ENCODE measurements at regions not wholly inside any gene's neighbourhood (a gene's known extent, or its start where the extent isn't known, plus 50 kb on each side); places are given as distances from the start of the nearest gene placed in this dataset.
"Not testable (repeated sequence)": the region's sequence is repeated elsewhere in the genome, so short reads cannot be mapped to it uniquely, and the experiment has no call there.

GRCh38 chrX:140086691-140087090 is 121.4 kb upstream of the CXorf66 start:
- DNase-seq (ENCODE audit: low read depth, low spot score) (no peak), FAIRE-seq (no peak)
- no peak overlapping the region for H3K4me3 ChIP-seq (replicated peaks in 1 of 3; ENCODE audit: insufficient read depth in 1 of 3, low read depth in 1 of 3, low read length in 3 of 3)
- no peak overlapping the region for H2AFZ ChIP-seq (ENCODE audit: low read depth, low read length)
- H4K20me1 ChIP-seq (replicated peaks; ENCODE audit: control insufficient read depth, extremely low read depth, insufficient read depth, low read length) = no peaks in the 10 kb centered on the region
- no TSS peak for BruUV-seq (replicated peaks)
- ChIA-PET CTCF (no interaction called here), POLR2A (no interaction called here)
- no peak overlapping the region for H3K4me2 ChIP-seq (ENCODE audit: insufficient read depth, low read length)
- H3K4me1 ChIP-seq (ENCODE audit: control insufficient read depth, extremely low read depth, insufficient read depth, low read length) = no peaks in the 10 kb centered on the region
- no peaks in the 10 kb centered on the region for H3K79me2 ChIP-seq (ENCODE audit: control insufficient read depth, insufficient read depth, low read length)
- no peaks in the 10 kb centered on the region for H3K9me3 ChIP-seq (replicated peaks; ENCODE audit: control insufficient read depth, insufficient read depth, low read length)
- dilution Hi-C loops (cut with MboI; ENCODE audit: extremely low pct_ligation_motif_present, low sequenced_read_pairs) (no loop called here), intact Hi-C loops (cut with micrococcal nuclease) (no loop called here)
- TF ChIP-seq GATA2 (IDR thresholded peaks at IDR 0.05; ENCODE audit: insufficient read depth, insufficient read length, low read depth, low read length) = no peak
- no peak for TF ChIP-seq POLR2A (IDR thresholded peaks at IDR 0.05; ENCODE audit: low read depth, low read length)
- no peak for TF ChIP-seq FOS (IDR thresholded peaks at IDR 0.05; ENCODE audit: borderline replicate concordance, insufficient read depth, low read length)
- no peak for TF ChIP-seq MAX (IDR thresholded peaks at IDR 0.05; ENCODE audit: insufficient read depth, insufficient read length)
- peaks cover 0 to 3% of the 10 kb centered on the region in 2 experiments for H3K27me3 ChIP-seq (ENCODE audit: control insufficient read depth in 2 of 2, insufficient read depth in 2 of 2, low read length in 2 of 2)
- no peaks in the 10 kb centered on the region for H3K36me3 ChIP-seq (ENCODE audit: control insufficient read depth in 2 of 2, extremely low read depth in 1 of 2, insufficient read depth in 2 of 2, low read length in 2 of 2)
- H3K27ac ChIP-seq (ENCODE audit: insufficient read depth, low read depth, low read length) = no peak overlapping the region
- H3K9me1 ChIP-seq (replicated peaks; ENCODE audit: control insufficient read depth, extremely low read depth, insufficient read depth, low read length) = no peaks in the 10 kb centered on the region
- no peak overlapping the region for H3K9ac ChIP-seq (replicated peaks; ENCODE audit: extremely low read depth, insufficient read depth, low read length)

- BruUV-seq (replicated peaks); POLR2A ChIA-PET: not testable (repeated sequence)
These were observed 109.5 kb upstream of the CXorf66 start for GRCh38 chrX:140074851-140075250.

More at GRCh38 chrX:140074851-140075250, 109.5 kb upstream of the CXorf66 start:
- CTCF ChIA-PET; dilution Hi-C loops (cut with MboI; ENCODE audit: extremely low pct_ligation_motif_present, low sequenced_read_pairs); H3K27ac ChIP-seq (ENCODE audit: insufficient read depth, low read depth, low read length); H3K4me2 ChIP-seq (ENCODE audit: insufficient read depth, low read length); H3K4me3 ChIP-seq (replicated peaks in 1 of 3; ENCODE audit: insufficient read depth in 1 of 3, low read depth in 1 of 3, low read length in 3 of 3); H3K4me1 ChIP-seq (ENCODE audit: control insufficient read depth, extremely low read depth, insufficient read depth, low read length); FAIRE-seq; H3K79me2 ChIP-seq (ENCODE audit: control insufficient read depth, insufficient read depth, low read length); DNase-seq (ENCODE audit: low read depth, low spot score); intact Hi-C loops (cut with micrococcal nuclease); H2AFZ ChIP-seq (ENCODE audit: low read depth, low read length); H3K9me3 ChIP-seq (replicated peaks; ENCODE audit: control insufficient read depth, insufficient read depth, low read length); H4K20me1 ChIP-seq (replicated peaks; ENCODE audit: control insufficient read depth, extremely low read depth, insufficient read depth, low read length); H3K36me3 ChIP-seq (ENCODE audit: control insufficient read depth in 2 of 2, extremely low read depth in 1 of 2, insufficient read depth in 2 of 2, low read length in 2 of 2); H3K9me1 ChIP-seq (replicated peaks; ENCODE audit: control insufficient read depth, extremely low read depth, insufficient read depth, low read length); H3K27me3 ChIP-seq (ENCODE audit: control insufficient read depth in 2 of 2, insufficient read depth in 2 of 2, low read length in 2 of 2); H3K9ac ChIP-seq (replicated peaks; ENCODE audit: extremely low read depth, insufficient read depth, low read length): not testable (repeated sequence)

All from endothelial cell of umbilical vein (primary cell).